SKM-1 treated with dmso at 0.1 percent for 144 hours (cell line): ENCODE measurements at regions not wholly inside any gene's neighbourhood (a gene's known extent, or its start where the extent isn't known, plus 50 kb on each side); places are given as distances from the start of the nearest gene placed in this dataset.

Experiments used
- DNase-seq: peaks from one replicate; lab custom pipeline; 2025; ENCODE audit not compliant: unreplicated experiment; lab: John Stamatoyannopoulos, UW

GRCh38 chr6:138607478-138608433 lies 108.5 kb upstream of the NHSL1 start:
- DNase-seq: no peak

DNA sequence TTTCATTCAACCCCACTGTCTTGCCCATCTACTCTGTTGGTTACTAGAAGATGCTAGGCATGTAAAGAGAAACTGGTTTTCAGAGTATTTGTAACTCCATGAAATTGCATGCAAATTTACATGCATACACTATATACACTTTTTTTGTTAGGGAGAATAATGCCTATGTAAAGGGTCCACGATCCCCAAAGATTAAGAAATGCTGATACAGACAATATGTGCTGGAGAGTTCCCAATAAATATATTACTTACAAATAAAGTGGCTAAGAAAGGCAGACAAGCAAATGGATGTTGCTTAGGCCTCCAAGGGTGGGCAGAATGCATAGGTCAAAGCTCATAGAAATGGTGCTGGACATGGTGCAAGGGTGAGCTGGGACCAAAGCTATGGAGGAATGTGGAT lies 109.6 kb upstream of the NHSL1 start:
- no peak for DNase-seq

DNA sequence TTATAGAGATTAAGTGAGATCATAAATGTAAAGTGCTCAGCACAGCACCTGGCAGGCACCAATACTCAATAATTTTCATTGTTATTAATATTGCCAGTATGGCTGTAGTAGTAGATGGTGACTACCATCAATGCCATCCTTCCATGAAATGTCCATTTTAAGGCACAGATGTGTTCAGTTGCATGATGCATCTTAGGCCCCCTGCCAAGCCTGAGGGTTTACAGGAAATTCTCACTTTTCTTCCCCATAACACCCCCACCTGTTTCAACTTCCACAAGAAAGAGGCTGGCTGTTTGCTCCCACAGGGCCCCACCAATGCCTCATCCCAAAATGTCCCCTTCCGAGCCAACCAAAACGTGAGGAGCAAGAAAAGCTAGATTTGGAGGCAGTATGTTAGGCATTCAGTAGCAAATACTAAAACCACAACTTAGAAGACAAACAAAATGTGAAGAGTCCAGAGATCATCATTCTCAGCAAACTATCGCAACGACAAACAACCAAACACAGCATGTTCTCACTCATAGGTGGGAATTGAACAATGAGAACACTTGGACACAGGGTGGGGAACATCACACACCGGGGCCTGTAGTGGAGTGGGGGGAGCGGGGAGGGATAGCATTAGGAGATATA lies 110.6 kb upstream of the NHSL1 start:
- no peak for DNase-seq

DNA sequence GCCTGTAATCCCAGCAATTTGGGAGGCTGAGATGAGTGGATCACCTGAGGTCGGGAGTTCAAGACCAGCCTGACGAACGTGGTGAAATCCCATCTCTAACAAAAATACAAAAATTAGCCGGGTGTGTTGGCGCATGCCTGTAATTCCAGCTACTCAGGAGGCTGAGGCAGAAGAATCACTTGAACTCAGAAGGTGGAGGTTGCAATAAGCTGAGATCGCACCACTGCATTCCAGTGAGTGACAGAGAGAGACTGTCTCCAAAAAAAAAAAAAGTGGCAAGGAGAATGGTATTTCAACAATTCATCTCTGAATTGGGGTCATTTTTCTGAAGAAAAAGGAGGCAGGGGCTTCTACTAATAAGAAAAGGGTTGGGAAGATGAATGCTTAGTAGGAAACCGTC lies 111.5 kb upstream of the NHSL1 start:
- no peak for DNase-seq

GRCh38 chr6:138614151-138614550 lies 114.9 kb upstream of the NHSL1 start:
- no peak for DNase-seq

DNA sequence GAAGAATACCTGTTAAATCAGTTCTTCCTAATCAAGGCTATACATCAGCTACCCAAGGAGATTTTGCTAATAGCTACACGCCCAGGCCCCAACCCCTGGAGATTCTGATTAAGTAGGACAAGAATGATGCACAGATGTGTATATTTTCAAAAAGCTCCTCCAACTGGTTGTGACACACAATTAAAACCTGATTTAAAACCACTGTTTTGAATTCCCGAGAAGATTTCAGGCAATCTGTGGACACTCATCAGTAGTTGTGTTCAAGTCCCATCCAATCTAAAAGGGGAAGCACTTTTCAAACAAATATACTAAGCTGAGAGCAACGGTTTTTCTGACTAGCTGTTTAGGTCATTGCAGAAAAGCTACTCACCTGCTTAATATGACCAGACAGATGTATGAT lies 118.9 kb upstream of the NHSL1 start:
- no peak for DNase-seq

DNA sequence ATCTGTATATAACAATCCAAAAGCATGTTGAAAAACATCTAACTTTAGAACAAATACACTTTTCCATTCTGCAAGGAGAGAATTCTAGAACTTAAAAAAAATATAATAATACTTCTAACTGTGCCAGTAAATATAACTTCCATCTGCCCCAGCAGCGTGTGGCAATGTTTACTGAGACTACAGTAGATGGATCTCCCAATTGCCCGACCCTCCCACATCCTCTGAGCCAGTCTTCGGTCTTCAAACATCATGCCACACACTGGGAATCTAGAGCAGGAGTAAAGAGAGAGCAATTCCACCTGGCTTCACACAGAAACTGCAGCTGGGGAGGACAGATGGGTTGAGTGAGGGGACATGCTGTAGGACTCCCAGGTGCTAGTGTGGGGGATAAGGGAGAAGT lies 121.3 kb upstream of the NHSL1 start:
- no peak for DNase-seq

DNA sequence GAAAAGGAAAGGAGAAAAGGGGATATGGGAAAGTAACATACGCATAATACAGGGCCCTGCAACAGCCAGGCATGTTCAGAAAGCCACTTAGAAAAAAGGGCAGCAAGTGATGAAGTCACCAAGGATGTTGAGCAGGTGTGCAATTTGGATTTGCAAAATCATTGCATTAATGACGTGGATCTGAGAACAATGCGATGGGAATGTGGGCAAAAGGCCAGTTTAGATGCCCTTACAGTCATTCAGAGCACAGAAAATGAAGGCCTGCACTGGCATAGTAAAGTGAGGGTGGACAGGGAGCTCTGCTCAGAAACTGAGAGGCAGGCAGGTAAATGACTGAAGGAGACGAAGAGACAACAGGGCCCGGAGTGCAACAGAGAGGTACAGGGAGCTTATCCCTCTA lies 123.7 kb upstream of the NHSL1 start:
- no peak for DNase-seq

DNA sequence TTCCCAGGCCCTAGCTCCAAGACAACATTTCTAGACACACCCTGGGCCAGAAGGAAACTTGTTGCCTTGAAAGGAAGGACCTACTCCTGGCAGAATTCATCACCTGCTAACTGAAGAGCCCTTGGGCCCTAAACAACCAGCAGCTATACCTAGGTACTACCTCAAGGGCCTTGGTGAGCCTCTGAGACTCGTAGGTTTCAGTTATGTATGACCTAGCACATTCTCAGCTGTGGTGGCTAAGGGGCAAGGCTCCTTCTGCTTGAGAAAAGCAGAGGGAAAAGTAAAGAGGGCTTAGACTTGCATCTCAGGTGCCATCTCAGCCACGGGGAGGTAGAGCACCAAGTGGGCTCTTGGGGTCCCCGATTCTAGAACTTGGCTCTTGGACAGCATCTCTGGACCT lies 132.3 kb upstream of the NHSL1 start:
- DNase-seq: no peak

DNA sequence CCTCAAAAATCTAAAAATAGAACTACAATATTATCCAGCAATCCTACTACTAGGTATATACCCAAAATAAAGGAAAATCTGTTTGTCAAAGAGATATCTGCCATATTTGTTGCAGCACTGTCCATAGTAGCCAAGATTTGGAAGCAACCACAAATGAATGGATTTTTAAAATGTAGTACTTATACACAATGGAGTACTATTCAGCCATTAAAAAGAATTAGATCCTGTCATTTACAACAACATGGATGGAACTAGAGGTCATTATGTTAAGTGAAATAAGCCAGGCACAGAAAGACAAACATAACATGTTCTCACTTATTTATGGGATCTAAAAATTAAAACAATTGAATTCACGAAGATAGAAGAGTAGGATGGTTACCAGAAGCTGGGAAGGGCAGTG lies 135.7 kb upstream of the CCDC28A start:
- DNase-seq: no peak

DNA sequence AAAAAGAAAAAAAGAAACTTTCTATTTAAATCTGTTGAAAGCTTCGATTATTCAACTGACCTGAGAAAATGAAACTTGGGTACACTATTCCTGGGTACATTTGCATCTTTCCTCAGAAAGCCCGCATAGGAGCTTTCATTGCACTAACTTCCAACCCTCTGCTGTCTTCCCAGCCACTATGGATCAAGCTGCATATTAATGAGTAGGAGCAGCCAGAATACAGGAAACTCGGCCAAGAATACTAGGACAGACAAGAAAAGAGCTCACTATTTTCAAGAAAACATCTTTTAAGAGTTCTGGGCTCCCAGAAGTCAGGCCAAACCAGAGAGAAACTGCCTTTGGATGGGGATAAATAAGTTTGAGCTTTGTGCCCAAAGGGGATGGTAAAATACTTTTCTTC lies 135.0 kb upstream of the CCDC28A start:
- DNase-seq: no peak

DNA sequence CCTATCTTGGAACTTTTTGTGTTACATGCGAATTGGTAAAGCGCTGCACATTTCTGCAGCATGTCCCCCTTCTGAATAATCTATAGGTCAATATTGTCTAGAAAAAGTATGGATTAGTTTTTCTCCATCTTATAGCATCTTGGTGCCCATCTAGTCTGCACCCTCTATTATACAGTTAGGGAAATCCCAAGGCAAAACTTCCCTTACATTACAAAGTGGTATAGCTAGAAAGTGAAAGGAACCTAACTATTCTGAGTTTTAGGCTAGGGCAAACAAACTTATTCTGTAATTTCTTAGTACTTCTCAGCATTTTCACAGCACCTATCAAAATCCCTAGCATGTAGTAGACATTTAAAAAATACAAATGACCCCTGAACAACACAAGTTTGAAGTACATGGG lies 133.5 kb upstream of the CCDC28A start:
- no peak for DNase-seq

DNA sequence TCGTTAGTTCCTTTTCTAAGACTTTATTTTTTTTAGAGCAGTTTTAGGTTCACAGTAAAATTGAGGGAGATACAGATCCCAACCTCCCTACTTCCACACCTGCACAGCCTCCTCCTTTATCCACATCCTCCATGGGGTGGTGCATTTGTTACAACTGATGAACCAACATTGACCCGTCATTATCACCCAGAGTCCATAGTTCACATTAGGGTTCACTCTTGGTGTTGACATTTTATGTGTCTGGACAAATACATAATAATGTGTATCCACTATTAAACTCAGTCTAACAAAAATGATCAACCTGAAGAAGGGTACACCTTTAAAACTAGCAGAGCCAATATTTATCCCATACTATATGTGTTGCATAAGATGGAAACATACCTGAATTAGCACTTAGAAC lies 130.4 kb upstream of the CCDC28A start:
- no peak for DNase-seq

- DNase-seq: no peak
Measured at GRCh38 chr6:138645976-138646640, 127.5 kb upstream of the CCDC28A start.

DNA sequence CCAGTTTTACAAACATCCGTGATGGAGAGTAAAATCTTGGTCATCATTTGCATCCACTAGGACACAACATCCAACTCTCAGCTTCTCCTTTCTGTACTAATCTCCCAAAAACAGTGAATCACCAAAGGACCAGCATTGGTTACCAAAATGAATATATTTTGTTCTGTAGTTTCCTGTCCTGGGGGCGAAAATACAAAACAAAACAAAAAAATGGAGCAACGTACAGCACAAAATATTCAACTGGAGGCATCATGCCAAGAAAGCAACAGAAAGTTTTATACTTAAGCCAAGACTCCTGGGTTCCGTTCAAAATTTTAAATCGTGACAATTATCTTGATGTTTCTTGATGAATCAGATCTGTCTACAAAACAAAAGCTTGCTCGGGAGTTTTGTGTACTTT lies 126.6 kb upstream of the CCDC28A start:
- no peak for DNase-seq

DNA sequence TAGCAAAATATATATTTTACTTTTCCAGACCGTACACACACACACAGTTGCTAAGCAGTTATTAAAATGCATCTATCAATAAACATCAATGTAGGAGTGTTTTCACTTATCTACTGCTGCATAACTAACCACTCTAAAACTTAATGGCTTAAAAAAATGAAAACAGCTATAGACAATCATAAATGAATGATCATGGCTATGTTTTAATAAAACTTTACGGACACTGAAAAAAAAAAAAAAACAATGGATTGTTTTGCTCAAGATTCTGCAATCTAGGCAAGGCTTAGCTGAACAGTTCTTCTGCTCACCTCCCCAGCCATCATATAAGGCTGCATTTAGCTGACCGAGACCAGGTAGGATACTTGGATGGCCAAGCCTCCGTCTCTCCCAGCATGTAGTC lies 125.4 kb upstream of the CCDC28A start:
- DNase-seq: no peak

- DNase-seq: no peak
Measured at GRCh38 chr6:138651491-138651890, 122.1 kb upstream of the CCDC28A start.

DNA sequence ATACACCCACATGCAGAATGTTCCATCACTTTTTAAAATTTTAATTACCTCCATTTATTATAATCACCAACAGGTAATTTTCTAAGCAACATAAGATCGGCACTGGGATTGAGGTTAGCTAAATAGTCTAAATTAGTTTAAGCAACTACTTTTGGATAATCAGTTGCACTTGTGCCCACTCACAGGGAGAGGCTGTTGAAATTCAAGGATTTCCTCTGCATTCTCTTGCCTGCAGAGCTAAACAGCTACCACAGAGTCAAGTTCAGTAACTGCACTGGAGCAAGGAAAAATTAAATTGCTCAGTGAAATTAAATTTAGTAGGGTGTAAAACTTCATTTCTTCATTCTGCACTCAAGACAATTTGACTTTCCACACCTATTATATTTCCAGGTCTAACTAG lies 120.7 kb upstream of the CCDC28A start:
- DNase-seq: no peak

DNA sequence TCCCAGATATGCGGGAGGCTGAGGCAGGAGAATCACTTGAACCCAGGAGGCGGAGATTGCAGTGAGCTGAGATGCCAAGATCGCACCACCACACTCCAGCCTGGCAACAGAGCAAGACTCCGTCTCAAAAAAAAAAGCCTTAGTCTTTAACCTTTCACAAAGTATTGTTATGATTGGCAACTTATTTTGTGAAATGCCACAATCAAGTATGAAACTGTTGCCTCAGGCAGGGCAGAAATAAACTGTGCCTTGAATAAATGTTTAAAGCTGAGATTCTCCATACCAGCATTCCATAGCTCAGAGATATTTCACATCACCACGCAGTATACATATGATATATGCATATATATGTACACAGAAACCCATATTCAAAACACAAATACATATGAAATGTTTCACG lies 120.1 kb upstream of the CCDC28A start:
- DNase-seq: no peak

DNA sequence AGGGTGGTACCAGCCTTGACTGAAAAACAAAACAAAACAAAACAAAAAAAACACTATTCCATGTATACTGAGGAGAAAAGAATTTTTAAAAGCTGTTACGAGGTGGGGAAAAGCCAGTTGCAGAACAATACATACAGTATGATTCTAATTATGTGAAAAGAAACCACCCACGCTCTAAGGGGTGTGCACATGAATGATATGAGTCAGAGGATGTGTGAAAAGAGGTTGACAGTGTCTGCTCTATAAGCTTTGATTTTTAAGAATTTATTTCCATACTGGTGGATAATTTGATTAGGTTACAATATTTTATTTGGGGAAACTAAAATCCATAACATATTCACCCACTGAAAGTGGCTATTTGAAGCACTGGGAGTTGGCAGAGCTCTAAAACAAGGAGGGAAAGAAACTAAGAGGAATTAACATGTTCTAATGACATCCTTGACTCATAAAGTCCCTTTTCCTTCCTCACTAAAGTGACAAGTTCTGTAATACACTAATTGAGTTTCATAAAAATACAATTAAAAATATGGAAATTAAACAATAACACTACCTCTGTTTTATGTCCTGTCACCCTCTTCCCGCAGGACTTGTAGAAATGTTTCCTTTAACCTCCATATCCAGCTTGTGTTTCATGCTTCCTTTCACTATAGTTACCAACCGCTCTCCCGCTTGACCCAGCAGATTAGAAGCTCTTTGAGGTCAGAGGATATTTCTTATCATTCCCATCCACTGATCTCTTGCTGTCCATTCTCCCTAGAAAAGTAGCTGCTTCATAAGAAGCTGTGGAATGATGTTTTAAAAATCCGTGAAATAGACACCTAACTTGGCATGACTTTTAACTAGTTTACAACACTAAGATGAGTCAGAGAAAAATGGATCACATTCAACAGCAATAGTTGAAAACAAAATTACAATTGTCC lies 118.6 kb upstream of the CCDC28A start:
- DNase-seq: no peak

DNA sequence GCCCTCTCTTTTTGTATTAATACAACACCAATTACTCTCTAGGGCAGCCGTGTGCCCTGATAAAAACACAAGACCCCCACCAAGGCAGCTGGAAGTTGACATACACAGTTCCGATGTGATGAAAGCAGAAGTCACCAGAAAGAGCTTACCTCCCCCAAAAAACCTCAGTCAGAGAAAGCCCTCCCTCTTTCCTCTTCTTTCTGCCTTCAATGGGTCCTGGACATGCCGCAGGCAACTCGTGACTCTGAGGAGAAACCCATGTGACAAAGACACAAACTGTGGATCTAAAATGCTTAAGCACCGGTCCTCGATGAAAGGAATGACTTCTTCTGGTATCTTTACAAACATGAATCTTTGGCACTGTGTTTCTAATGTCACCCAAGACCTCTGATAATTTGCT lies 117.7 kb upstream of the CCDC28A start:
- DNase-seq: no peak
